ENCODE measurements at regions not wholly inside any gene's neighbourhood (a gene's known extent, or its start where the extent isn't known, plus 50 kb on each side); places are given as distances from the start of the nearest gene placed in this dataset.

DNA sequence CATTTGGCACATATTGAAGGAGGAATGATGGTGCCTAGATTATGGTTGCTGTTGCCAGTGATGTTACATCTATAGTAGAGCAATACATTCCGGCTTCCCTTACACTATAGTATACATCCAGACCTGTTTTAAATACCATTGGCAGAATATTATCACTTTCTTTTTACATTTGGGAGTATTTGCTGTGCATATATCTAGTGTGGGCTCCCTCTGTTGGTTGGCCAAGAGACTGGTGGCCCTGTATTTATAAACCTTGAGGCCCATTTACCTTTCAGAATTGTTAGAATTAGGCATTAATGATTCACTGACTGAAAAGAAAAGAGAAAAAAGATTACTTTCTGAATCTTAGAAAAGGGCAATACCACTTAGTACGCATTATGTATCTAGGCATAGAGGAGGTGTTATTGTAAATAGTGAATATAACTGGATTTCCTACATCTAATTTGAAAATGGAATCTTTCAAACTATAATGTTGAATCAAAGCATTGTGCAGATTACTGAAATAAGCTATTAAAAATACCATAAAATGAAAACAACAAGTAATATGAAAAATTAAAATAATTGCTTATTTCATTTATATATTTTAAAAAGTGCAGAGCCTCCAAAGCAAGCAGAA, 628.8 kb upstream of the MAN1A1 start:
- Mint-ChIP-seq H3K4me3 (no peak overlapping the region), H3K27me3 (ENCODE audit: low read depth) (peaks cover 3% of the 10 kb centered on the region), H3K36me3 (ENCODE audit: low read depth) (no peaks in the 10 kb centered on the region), H3K27ac (no peak overlapping the region), H3K9me3 (no peaks in the 10 kb centered on the region), H3K4me1 (peaks cover 5% of the 10 kb centered on the region)
- TF ChIP-seq, protein P1, sequence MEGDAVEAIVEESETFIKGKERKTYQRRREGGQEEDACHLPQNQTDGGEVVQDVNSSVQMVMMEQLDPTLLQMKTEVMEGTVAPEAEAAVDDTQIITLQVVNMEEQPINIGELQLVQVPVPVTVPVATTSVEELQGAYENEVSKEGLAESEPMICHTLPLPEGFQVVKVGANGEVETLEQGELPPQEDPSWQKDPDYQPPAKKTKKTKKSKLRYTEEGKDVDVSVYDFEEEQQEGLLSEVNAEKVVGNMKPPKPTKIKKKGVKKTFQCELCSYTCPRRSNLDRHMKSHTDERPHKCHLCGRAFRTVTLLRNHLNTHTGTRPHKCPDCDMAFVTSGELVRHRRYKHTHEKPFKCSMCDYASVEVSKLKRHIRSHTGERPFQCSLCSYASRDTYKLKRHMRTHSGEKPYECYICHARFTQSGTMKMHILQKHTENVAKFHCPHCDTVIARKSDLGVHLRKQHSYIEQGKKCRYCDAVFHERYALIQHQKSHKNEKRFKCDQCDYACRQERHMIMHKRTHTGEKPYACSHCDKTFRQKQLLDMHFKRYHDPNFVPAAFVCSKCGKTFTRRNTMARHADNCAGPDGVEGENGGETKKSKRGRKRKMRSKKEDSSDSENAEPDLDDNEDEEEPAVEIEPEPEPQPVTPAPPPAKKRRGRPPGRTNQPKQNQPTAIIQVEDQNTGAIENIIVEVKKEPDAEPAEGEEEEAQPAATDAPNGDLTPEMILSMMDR (IDR thresholded peaks at IDR 0.05; ENCODE audit: unreplicated experiment in 3 of 3), result peak; percentile 51 to 56 (median 56)

- Mint-ChIP-seq H3K36me3 (ENCODE audit: low read depth) (no peaks in the 10 kb centered on the region), H3K9me3 (no peaks in the 10 kb centered on the region), H3K27me3 (ENCODE audit: low read depth) (no peaks in the 10 kb centered on the region), H3K27ac (no peak overlapping the region), H3K4me1 (peaks cover 5% of the 10 kb centered on the region), H3K4me3 (no peak overlapping the region)
- TF ChIP-seq, protein P1 (IDR thresholded peaks at IDR 0.05; ENCODE audit: unreplicated experiment in 3 of 3), result no peak
These were observed 625.0 kb upstream of the MAN1A1 start for GRCh38 chr6:119974430-119975159.

DNA sequence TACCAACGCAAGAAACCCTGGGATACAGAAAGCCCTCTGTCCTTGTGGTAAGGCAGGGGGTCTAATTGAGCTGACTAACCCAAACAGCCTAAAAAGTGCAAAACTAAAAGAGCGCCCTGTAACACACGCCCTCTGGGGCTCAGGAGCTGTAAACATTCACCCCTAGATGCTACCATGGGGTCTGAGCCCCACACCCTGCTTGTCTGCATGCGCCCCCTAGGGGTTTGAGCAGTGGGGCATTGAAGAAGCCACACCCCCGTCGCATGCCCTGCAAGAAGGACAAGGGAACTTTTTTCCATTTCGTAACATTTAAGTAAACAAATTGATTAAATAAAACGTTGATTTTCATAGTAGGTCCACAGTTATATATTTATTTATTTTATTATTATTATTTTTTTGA, 616.9 kb upstream of the MAN1A1 start:
- TF ChIP-seq, protein P1 (IDR thresholded peaks at IDR 0.05; ENCODE audit: unreplicated experiment in 3 of 3), result no peak
- Mint-ChIP-seq H3K4me1 (no peaks in the 10 kb centered on the region), H3K36me3 (ENCODE audit: low read depth) (no peaks in the 10 kb centered on the region), H3K27me3 (ENCODE audit: low read depth) (no peaks in the 10 kb centered on the region), H3K4me3 (no peak overlapping the region), H3K27ac (no peak overlapping the region), H3K9me3 (peaks cover 2% of the 10 kb centered on the region)

DNA sequence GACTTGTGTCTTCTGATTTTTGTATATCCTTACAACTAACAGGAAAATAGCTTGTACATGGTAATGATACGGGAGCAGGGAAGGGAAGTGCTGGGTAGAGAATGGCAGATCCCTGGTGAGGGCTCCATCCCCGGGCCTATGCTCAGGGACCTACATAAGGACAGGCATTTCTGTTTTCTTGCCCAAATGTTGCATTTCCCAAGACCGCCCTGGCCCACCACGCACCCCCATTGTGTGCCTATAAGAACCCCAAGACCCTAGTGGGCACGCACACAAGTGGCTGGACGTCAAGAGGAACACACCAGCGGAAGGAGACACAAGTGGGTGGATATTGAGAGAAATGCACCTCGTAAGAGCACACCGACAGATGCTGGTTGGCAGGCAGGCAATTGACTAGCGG, 616.3 kb upstream of the MAN1A1 start:
- TF ChIP-seq, protein P1 (IDR thresholded peaks at IDR 0.05; ENCODE audit: unreplicated experiment in 3 of 3), result no peak
- Mint-ChIP-seq H3K9me3 (peaks cover 2% of the 10 kb centered on the region), H3K27ac (no peak overlapping the region), H3K27me3 (ENCODE audit: low read depth) (no peaks in the 10 kb centered on the region), H3K4me3 (no peak overlapping the region), H3K36me3 (ENCODE audit: low read depth) (no peaks in the 10 kb centered on the region), H3K4me1 (no peaks in the 10 kb centered on the region)

GRCh38 chr6:119965008-119965407, 615.4 kb upstream of the MAN1A1 start:
- Mint-ChIP-seq H3K27me3 (ENCODE audit: low read depth) (no peaks in the 10 kb centered on the region), H3K4me1 (peaks cover 5% of the 10 kb centered on the region), H3K4me3 (no peak overlapping the region)

More at GRCh38 chr6:119965008-119965407, 615.4 kb upstream of the MAN1A1 start:
- Mint-ChIP-seq H3K27ac (no peak overlapping the region), H3K9me3 (peaks cover 2% of the 10 kb centered on the region), H3K36me3 (ENCODE audit: low read depth) (no peaks in the 10 kb centered on the region)
- TF ChIP-seq, protein P1 (IDR thresholded peaks at IDR 0.05; ENCODE audit: unreplicated experiment in 3 of 3), result no peak
